Fibroblast of mammary gland (primary cell): ENCODE measurements at regions not wholly inside any gene's neighbourhood (a gene's known extent, or its start where the extent isn't known, plus 50 kb on each side); places are given as distances from the start of the nearest gene placed in this dataset.

ENCODE experiments used
- DNase-seq: peaks from one replicate; pipeline ENCODE4 v3.0.0-alpha.2; 2010; ENCODE audit warnings: low read depth
- H3K4me3 ChIP-seq: 2 replicates; pipeline ENCODE4 v1.5.1; 2011; ENCODE audit warnings: low read depth, mild to moderate bottlenecking, low read length, moderate library complexity; ENCODE audit not compliant: control insufficient read depth
- TF ChIP-seq, protein P1 (sequence below): conservative IDR thresholded peaks from 2 replicates; pipeline ENCODE4 v1.5.1; 2011; ENCODE audit warnings: low read depth, low read length, inconsistent platforms; ENCODE audit not compliant: control insufficient read depth, insufficient read depth

DNA sequence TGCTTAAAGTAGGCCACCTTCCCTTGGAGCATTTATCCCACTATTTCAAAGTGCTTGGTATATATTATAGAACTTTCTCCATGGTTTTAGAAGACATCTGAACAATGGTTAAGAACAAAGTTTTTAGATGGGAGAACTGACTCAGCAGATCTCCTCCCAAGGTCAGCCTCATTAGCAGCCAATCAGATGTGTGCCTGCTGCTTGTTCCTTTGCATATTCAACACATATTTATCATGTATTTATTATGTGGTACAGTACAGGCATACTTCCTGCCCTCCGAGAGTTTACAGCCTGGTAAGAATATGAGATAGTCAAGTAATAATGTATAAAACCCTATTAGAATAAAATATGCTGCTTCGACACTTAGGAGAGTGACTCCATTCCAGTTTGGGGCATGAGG is 120.1 kb upstream of the NRP1 start:
- DNase-seq, result no peak
- TF ChIP-seq, protein P1, sequence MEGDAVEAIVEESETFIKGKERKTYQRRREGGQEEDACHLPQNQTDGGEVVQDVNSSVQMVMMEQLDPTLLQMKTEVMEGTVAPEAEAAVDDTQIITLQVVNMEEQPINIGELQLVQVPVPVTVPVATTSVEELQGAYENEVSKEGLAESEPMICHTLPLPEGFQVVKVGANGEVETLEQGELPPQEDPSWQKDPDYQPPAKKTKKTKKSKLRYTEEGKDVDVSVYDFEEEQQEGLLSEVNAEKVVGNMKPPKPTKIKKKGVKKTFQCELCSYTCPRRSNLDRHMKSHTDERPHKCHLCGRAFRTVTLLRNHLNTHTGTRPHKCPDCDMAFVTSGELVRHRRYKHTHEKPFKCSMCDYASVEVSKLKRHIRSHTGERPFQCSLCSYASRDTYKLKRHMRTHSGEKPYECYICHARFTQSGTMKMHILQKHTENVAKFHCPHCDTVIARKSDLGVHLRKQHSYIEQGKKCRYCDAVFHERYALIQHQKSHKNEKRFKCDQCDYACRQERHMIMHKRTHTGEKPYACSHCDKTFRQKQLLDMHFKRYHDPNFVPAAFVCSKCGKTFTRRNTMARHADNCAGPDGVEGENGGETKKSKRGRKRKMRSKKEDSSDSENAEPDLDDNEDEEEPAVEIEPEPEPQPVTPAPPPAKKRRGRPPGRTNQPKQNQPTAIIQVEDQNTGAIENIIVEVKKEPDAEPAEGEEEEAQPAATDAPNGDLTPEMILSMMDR, result no peak
- H3K4me3 ChIP-seq, result no peak overlapping the region

GRCh38 chr10:33453081-33454025 is 118.9 kb upstream of the NRP1 start:
- TF ChIP-seq, protein P1, result no peak
- peak; percentile 70 for DNase-seq

GRCh38 chr10:33448421-33449140 is 114.1 kb upstream of the NRP1 start:
- H3K4me3 ChIP-seq, result no peak overlapping the region
- DNase-seq, result no peak
- TF ChIP-seq, protein P1, result no peak

More at GRCh38 chr10:33453081-33454025, 118.9 kb upstream of the NRP1 start:
- H3K4me3 ChIP-seq, result no peak overlapping the region

- TF ChIP-seq, protein P1, result no peak
- DNase-seq, result peak; percentile 47
Measured at GRCh38 chr10:33441561-33441960, 107.1 kb upstream of the NRP1 start.

GRCh38 chr10:33434933-33435332 is 100.5 kb upstream of the NRP1 start:
- peak; percentile 8 for DNase-seq
- TF ChIP-seq, protein P1, result no peak

More at GRCh38 chr10:33441561-33441960, 107.1 kb upstream of the NRP1 start:
- no peak overlapping the region for H3K4me3 ChIP-seq

DNA sequence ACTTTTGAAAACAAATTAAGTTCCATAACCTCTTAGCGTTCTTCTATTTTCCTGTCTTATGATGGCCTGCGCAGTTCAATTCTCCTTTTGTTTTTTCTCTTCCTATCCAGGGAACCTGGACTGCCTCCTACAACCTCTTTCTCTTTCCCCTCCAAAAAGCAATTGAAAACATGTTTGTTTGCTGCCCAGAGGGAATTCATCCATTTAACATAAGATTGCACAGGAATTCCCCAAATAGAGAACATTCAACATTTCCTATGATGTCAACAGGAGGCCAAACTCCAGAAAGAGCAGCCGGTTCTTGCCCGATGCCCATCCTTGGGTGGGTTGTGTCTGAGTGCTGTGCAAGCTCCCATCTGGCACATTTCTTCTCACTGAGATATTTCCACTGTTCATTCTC is 94.2 kb upstream of the NRP1 start:
- TF ChIP-seq, protein P1, result no peak
- no peak overlapping the region for H3K4me3 ChIP-seq

More at GRCh38 chr10:33434933-33435332, 100.5 kb upstream of the NRP1 start:
- H3K4me3 ChIP-seq, result no peak overlapping the region

More for the DNA sequence above, 94.2 kb upstream of the NRP1 start:
- peak; percentile 56 for DNase-seq
